Spleen (tissue), 11 donors: ENCODE measurements at regions not wholly inside any gene's neighbourhood (a gene's known extent, or its start where the extent isn't known, plus 50 kb on each side); places are given as distances from the start of the nearest gene placed in this dataset.

Experiments
- DNase-seq: peaks from one replicate; pipeline ENCODE4 v3.0.0-alpha.2; 2020
- H3K27ac ChIP-seq, 8 donors: fragments of 200-600 bp; sonication (generic) in 7 of 8; 1 replicate in 4 of 8; 2 replicates in 4 of 8; pipeline versions ENCODE4 v1.5.0 to v1.8.0; 2016 to 2021; ENCODE audit warnings: inconsistent platforms in 4 of 8, mild to moderate bottlenecking in 4 of 8, moderate library complexity in 1 of 8
- H3K27me3 ChIP-seq, 7 donors: fragments of 200-600 bp; sonication (generic) in 6 of 7; replicated peaks in 1 of 7; 1 replicate in 4 of 7; 2 replicates in 3 of 7; pipeline versions ENCODE4 v1.5.0 to v1.8.0; 2016 to 2021; ENCODE audit warnings: inconsistent platforms in 3 of 7, mild to moderate bottlenecking in 1 of 7
- H3K36me3 ChIP-seq, 6 donors: fragments of 200-600 bp; sonication (generic) in 5 of 6; 1 replicate in 4 of 6; 2 replicates in 2 of 6; pipeline versions ENCODE4 v1.5.0 to v1.8.0; 2016 to 2021; ENCODE audit warnings: inconsistent platforms in 2 of 6
- H3K4me1 ChIP-seq, 6 donors: fragments of 200-600 bp; sonication (generic) in 5 of 6; 1 replicate in 3 of 6; 2 replicates in 3 of 6; pipeline versions ENCODE4 v1.5.0 to v1.8.0; 2016 to 2021; ENCODE audit warnings: inconsistent platforms in 3 of 6
- H3K4me3 ChIP-seq, 8 donors: fragments of 200-600 bp; sonication (generic) in 7 of 8; 1 replicate in 4 of 8; 2 replicates in 4 of 8; pipeline versions ENCODE4 v1.5.0 to v1.8.0; 2016 to 2021; ENCODE audit warnings: inconsistent platforms in 4 of 8, mild to moderate bottlenecking in 4 of 8, moderate library complexity in 2 of 8
- H3K9me3 ChIP-seq, 8 donors: fragments of 200-600 bp; sonication (generic) in 7 of 8; 1 replicate in 4 of 8; 2 replicates in 4 of 8; pipeline versions ENCODE4 v1.5.0 to v1.8.0; 2016 to 2021; ENCODE audit warnings: inconsistent platforms in 4 of 8
- CTCF ChIP-seq, 11 experiments: fragments of 200-600 bp in 7 of 11; fragments of 450-650 bp in 4 of 11; sonication (generic) in 4 of 11; IDR thresholded peaks in 8 of 11; conservative IDR thresholded peaks in 3 of 11; 1 replicate in 7 of 11; 2 replicates in 4 of 11; pipeline versions ENCODE4 v1.4.0 to v1.8.0; 2016 to 2021; ENCODE audit warnings: antibody characterized with exemption in 11 of 11, inconsistent platforms in 4 of 11, mild to moderate bottlenecking in 1 of 11
- POLR2A ChIP-seq, 3 donors: fragments of 450-650 bp; IDR thresholded peaks; one replicate each; pipeline ENCODE4 v1.5.1; 2017; ENCODE audit warnings: antibody characterized with exemption in 3 of 3, mild to moderate bottlenecking in 1 of 3
- POLR2AphosphoS5 ChIP-seq, 3 donors: sonication (generic); formaldehyde crosslinking; IDR thresholded peaks; one replicate each; pipeline ENCODE4 v1.5.1; 2017; ENCODE audit warnings: antibody characterized with exemption in 3 of 3
- WGBS, 5 donors: extraction: QIAGEN DNeasy Blood & Tissue Kit in 3 of 5; methylation state at CpG; one replicate each; pipeline versions ENCODE4 v1.1.5 to v1.1.7; 2013 to 2018; 5-methylcytosine and 5-hydroxymethylcytosine counted together
- intact Hi-C: fragments of 100-400 bp; cut with DNase I; formaldehyde crosslinking; loops from one replicate; pipeline ENCODE4 v1.15.0; 2023; ENCODE audit warnings: low total_unique reads
- donor health status: healthy with polysubstance abuse.
- donor health status: DM: no; HTN: no; CAD: no; lungs with moderate emphysema.
- donor health status: DM: no; HTN: no; CAD: no.
- donor health status: Bipolar disorder and iron deficiency.
- donor health status: healthy.
- donor health status: DM: no; HTN: no; CAD: no.
- donor health status: DM: yes; HTN: yes; CAD: no.

DNA sequence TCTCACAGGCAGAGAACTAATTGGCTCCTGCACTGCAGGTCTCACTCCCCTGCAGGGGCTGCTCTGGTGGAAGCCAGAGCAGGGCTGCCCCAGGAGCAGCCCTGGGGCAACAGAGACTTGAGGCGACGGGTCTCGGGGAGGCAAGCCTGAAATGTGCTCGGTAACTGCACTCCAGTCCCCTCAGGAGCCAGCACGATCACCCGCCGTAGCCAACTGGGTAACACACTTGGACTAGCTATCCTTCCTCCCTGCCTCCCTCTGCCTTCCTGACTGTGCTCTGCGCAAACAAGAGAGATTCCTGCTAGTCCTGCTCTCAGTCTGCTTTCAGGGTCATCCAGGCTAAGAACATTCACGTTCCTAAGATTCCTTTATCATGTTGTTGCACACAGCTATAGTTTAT is 140.7 kb upstream of the NSMCE3 start:
- Histone ChIP-seq H3K4me3 (no peak overlapping the region), H3K36me3 (no peaks in the 10 kb centered on the region), H3K4me1 (no peaks in the 10 kb centered on the region), H3K27me3 (no peaks in the 10 kb centered on the region), H3K27ac (no peak overlapping the region), H3K9me3 (no peaks in the 10 kb centered on the region)
- TF ChIP-seq CTCF (IDR thresholded peaks at IDR 0.05 in 8 of 11, conservative IDR thresholded peaks at IDR 0.05 in 3 of 11), result no peak
- no peak for TF ChIP-seq POLR2A (IDR thresholded peaks at IDR 0.05)
- no peak for TF ChIP-seq POLR2AphosphoS5 (IDR thresholded peaks at IDR 0.05)
- no peak for DNase-seq
- intact Hi-C loops, result no loop called here
- WGBS, 5 donors, result 62 to 73% (median 68%) methylated on average over 7 to 9 of the region's 9 CpGs

DNA sequence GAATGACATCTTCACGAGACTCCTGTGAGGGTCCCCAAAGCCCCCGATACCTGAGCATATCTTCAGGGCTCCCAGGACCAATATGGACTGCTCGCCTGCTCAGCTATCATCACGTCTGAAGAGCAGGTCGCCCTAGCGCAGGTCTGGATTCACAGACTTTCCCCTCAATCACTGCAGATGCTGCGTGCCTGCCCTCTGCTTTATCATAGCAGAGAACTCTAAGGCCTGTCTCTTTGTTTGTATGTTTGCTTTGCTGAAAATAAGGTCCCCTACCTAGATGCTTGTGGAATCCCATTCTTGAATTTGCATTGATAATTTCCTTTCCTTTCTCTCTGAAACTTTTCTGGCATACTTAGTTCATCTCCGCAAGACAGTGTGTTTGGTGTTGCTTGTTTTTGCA is 140.3 kb upstream of the NSMCE3 start:
- Histone ChIP-seq H3K27ac (no peak overlapping the region), H3K27me3 (no peaks in the 10 kb centered on the region), H3K4me1 (no peaks in the 10 kb centered on the region), H3K9me3 (no peaks in the 10 kb centered on the region), H3K36me3 (no peaks in the 10 kb centered on the region), H3K4me3 (no peak overlapping the region)
- no peak for DNase-seq
- no peak for TF ChIP-seq POLR2AphosphoS5 (IDR thresholded peaks at IDR 0.05)
- TF ChIP-seq POLR2A (IDR thresholded peaks at IDR 0.05), result no peak
- TF ChIP-seq CTCF (IDR thresholded peaks at IDR 0.05 in 8 of 11, conservative IDR thresholded peaks at IDR 0.05 in 3 of 11), result no peak
- intact Hi-C loops, result no loop called here
- 82 to 89% (median 84%) methylated on average over 8 of the region's 8 CpGs for WGBS, 5 donors

DNA sequence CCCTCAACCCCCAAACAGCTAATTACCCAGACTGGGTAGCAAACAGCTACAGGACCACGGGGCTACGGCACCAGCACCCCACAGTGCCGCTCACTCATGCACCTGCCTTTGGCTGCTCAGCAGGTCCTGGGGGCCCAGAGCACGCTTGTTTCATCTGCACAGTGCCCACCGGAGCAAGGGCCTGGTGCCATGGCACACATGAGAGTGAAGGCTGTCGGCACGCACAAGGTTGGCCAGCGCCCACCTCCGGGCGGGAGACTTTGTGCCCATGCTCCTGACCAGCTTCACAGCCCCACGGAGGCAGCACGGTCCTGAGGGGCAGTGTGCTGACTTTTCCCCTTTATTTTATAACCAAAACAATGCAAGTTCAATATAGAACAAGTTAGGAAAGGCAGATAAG is 135.9 kb upstream of the NSMCE3 start:
- no peaks in the 10 kb centered on the region for H3K9me3 ChIP-seq

DNA sequence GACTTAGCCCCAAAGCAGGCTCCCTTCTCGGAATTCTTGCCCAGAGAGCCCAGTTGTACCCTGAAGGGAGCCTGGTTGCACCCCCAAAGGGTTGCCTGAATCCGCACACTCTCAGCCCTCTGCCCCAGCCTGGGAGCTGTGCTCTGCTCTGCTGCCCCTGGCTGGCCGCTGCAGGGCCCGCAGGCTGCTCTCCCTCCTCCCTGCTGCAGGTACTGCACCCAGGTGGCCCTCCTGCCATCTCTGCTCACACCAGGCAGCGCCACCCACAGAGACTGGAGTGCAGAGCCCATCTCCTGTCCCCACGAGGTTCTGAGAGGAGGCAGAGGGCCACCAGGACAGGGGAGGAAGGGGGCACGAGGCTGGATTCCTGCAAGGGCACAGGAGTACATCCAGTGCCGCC is 134.2 kb upstream of the NSMCE3 start:
- TF ChIP-seq CTCF (IDR thresholded peaks at IDR 0.05 in 8 of 11, conservative IDR thresholded peaks at IDR 0.05 in 3 of 11), result no peak
- TF ChIP-seq POLR2AphosphoS5 (IDR thresholded peaks at IDR 0.05), result no peak
- no peak for DNase-seq
- intact Hi-C loops, result no loop called here
- Histone ChIP-seq H3K27ac (no peak overlapping the region), H3K36me3 (no peaks in the 10 kb centered on the region), H3K4me1 (no peaks in the 10 kb centered on the region), H3K27me3 (peaks cover 0 to 14% (median 0%) of the 10 kb centered on the region in 7 donors), H3K9me3 (no peaks in the 10 kb centered on the region), H3K4me3 (no peak overlapping the region)
- 57 to 81% (median 72%) methylated on average over 4 to 8 of the region's 8 CpGs for WGBS, 5 donors

More for the DNA sequence above, 135.9 kb upstream of the NSMCE3 start:
- Histone ChIP-seq H3K4me1 (no peaks in the 10 kb centered on the region), H3K27me3 (peaks cover 0 to 14% (median 0%) of the 10 kb centered on the region in 7 donors), H3K27ac (no peak overlapping the region), H3K4me3 (no peak overlapping the region), H3K36me3 (no peaks in the 10 kb centered on the region)
- WGBS, 5 donors, result 84 to 94% (median 85%) methylated on average over 12 of the region's 12 CpGs
- no peak for DNase-seq
- intact Hi-C loops, result no loop called here
- TF ChIP-seq POLR2A (IDR thresholded peaks at IDR 0.05) (no peak), POLR2AphosphoS5 (IDR thresholded peaks at IDR 0.05) (no peak), CTCF (IDR thresholded peaks at IDR 0.05 in 8 of 11, conservative IDR thresholded peaks at IDR 0.05 in 3 of 11) (no peak)
